Adipocyte (in vitro differentiated cells): ENCODE measurements at regions not wholly inside any gene's neighbourhood (a gene's known extent, or its start where the extent isn't known, plus 50 kb on each side); places are given as distances from the start of the nearest gene placed in this dataset.

Experiments used
- DNase-seq: peaks from one replicate; pipeline ENCODE4 v3.0.0-alpha.2; 2015; ENCODE audit warnings: low read depth
- H3K27me3 ChIP-seq: replicated peaks from 2 replicates; pipeline ENCODE4 v1.7.0; 2013; ENCODE audit warnings: mild to moderate bottlenecking, low read length, moderate library complexity; ENCODE audit not compliant: control insufficient read depth, insufficient read depth
- H3K36me3 ChIP-seq: 2 replicates; pipeline ENCODE4 v1.7.0; 2013; ENCODE audit warnings: low read length, mild to moderate bottlenecking, moderate library complexity; ENCODE audit not compliant: control insufficient read depth, insufficient read depth, severe bottlenecking
- H3K4me1 ChIP-seq: 2 replicates; pipeline ENCODE4 v1.7.0; 2013; ENCODE audit warnings: mild to moderate bottlenecking, low read length, moderate library complexity; ENCODE audit not compliant: control insufficient read depth, insufficient read depth
- H3K4me3 ChIP-seq: 2 replicates; pipeline ENCODE4 v1.7.0; 2013; ENCODE audit warnings: mild to moderate bottlenecking, low read length, moderate library complexity
- H3K9ac ChIP-seq: 2 replicates; pipeline ENCODE4 v1.7.0; 2013; ENCODE audit warnings: mild to moderate bottlenecking, low read length, moderate library complexity
- H3K9me3 ChIP-seq: 2 replicates; pipeline ENCODE4 v1.7.0; 2013; ENCODE audit warnings: mild to moderate bottlenecking, low read length, moderate library complexity; ENCODE audit not compliant: control insufficient read depth

- no peak overlapping the region for H3K9ac ChIP-seq
- H3K4me1 ChIP-seq, result no peaks in the 10 kb centered on the region
- H3K27me3 ChIP-seq, result no peaks in the 10 kb centered on the region
- DNase-seq, result no peak
- no peaks in the 10 kb centered on the region for H3K36me3 ChIP-seq
- H3K9me3 ChIP-seq, result no peaks in the 10 kb centered on the region
- H3K4me3 ChIP-seq, result no peak overlapping the region
These were observed 93.0 kb downstream of the PPP1R3A start for GRCh38 chr7:113825832-113826231.

- no peak for DNase-seq
- H3K9me3 ChIP-seq, result no peaks in the 10 kb centered on the region
These were observed 94.5 kb downstream of the PPP1R3A start for GRCh38 chr7:113824117-113824823.

GRCh38 chr7:113819474-113819873 lies 99.3 kb downstream of the PPP1R3A start:
- no peaks in the 10 kb centered on the region for H3K9me3 ChIP-seq
- H3K27me3 ChIP-seq, result no peaks in the 10 kb centered on the region
- DNase-seq, result no peak
- H3K4me1 ChIP-seq, result no peaks in the 10 kb centered on the region
- H3K9ac ChIP-seq, result no peak overlapping the region
- H3K36me3 ChIP-seq, result no peaks in the 10 kb centered on the region
- no peak overlapping the region for H3K4me3 ChIP-seq

More at GRCh38 chr7:113824117-113824823, 94.5 kb downstream of the PPP1R3A start:
- H3K27me3 ChIP-seq, result no peaks in the 10 kb centered on the region
- H3K4me1 ChIP-seq, result no peaks in the 10 kb centered on the region
- H3K36me3 ChIP-seq, result no peaks in the 10 kb centered on the region
- no peak overlapping the region for H3K9ac ChIP-seq
- no peak overlapping the region for H3K4me3 ChIP-seq

- no peaks in the 10 kb centered on the region for H3K36me3 ChIP-seq
- H3K27me3 ChIP-seq, result no peaks in the 10 kb centered on the region
- H3K9me3 ChIP-seq, result no peaks in the 10 kb centered on the region
- no peaks in the 10 kb centered on the region for H3K4me1 ChIP-seq
- DNase-seq, result no peak
- no peak overlapping the region for H3K9ac ChIP-seq
- H3K4me3 ChIP-seq, result no peak overlapping the region
These were observed 102.2 kb downstream of the PPP1R3A start for GRCh38 chr7:113816639-113817038.

- H3K4me3 ChIP-seq, result no peak overlapping the region
- no peaks in the 10 kb centered on the region for H3K9me3 ChIP-seq
- H3K36me3 ChIP-seq, result no peaks in the 10 kb centered on the region
- DNase-seq, result peak; percentile 50
- no peaks in the 10 kb centered on the region for H3K4me1 ChIP-seq
- no peak overlapping the region for H3K9ac ChIP-seq
- H3K27me3 ChIP-seq, result no peaks in the 10 kb centered on the region
These were observed 105.3 kb downstream of the PPP1R3A start for GRCh38 chr7:113813471-113813870.

GRCh38 chr7:113812591-113813255 lies 106.1 kb downstream of the PPP1R3A start:
- no peaks in the 10 kb centered on the region for H3K9me3 ChIP-seq
- no peaks in the 10 kb centered on the region for H3K4me1 ChIP-seq
- DNase-seq, result peak; percentile 50
- H3K4me3 ChIP-seq, result no peak overlapping the region
- H3K27me3 ChIP-seq, result no peaks in the 10 kb centered on the region
- no peak overlapping the region for H3K9ac ChIP-seq
- no peaks in the 10 kb centered on the region for H3K36me3 ChIP-seq

- no peaks in the 10 kb centered on the region for H3K27me3 ChIP-seq
- DNase-seq, result no peak
- no peak overlapping the region for H3K4me3 ChIP-seq
- H3K4me1 ChIP-seq, result no peaks in the 10 kb centered on the region
- no peak overlapping the region for H3K9ac ChIP-seq
- no peaks in the 10 kb centered on the region for H3K36me3 ChIP-seq
- no peaks in the 10 kb centered on the region for H3K9me3 ChIP-seq
These were observed 108.6 kb downstream of the PPP1R3A start for GRCh38 chr7:113810080-113810744.

GRCh38 chr7:113809581-113809980 lies 109.2 kb downstream of the PPP1R3A start:
- H3K9ac ChIP-seq, result no peak overlapping the region
- H3K4me3 ChIP-seq, result no peak overlapping the region
- no peaks in the 10 kb centered on the region for H3K27me3 ChIP-seq
- DNase-seq, result no peak
- no peaks in the 10 kb centered on the region for H3K36me3 ChIP-seq
- no peaks in the 10 kb centered on the region for H3K9me3 ChIP-seq
- no peaks in the 10 kb centered on the region for H3K4me1 ChIP-seq

- no peak for DNase-seq
- Histone ChIP-seq H3K4me1 (no peaks in the 10 kb centered on the region), H3K9me3 (no peaks in the 10 kb centered on the region), H3K9ac (no peak overlapping the region), H3K4me3 (no peak overlapping the region), H3K27me3 (no peaks in the 10 kb centered on the region), H3K36me3 (no peaks in the 10 kb centered on the region)
These were observed 112.0 kb downstream of the PPP1R3A start for GRCh38 chr7:113806633-113807327.

GRCh38 chr7:113805976-113806375 lies 112.8 kb downstream of the PPP1R3A start:
- DNase-seq, result no peak
- Histone ChIP-seq H3K27me3 (no peaks in the 10 kb centered on the region), H3K4me1 (no peaks in the 10 kb centered on the region)

GRCh38 chr7:113804475-113805095 lies 114.2 kb downstream of the PPP1R3A start:
- Histone ChIP-seq H3K9ac (no peak overlapping the region), H3K4me1 (no peaks in the 10 kb centered on the region), H3K27me3 (no peaks in the 10 kb centered on the region), H3K9me3 (no peaks in the 10 kb centered on the region), H3K36me3 (no peaks in the 10 kb centered on the region), H3K4me3 (no peak overlapping the region)
- DNase-seq, result no peak

More at GRCh38 chr7:113805976-113806375, 112.8 kb downstream of the PPP1R3A start:
- Histone ChIP-seq H3K9me3 (no peaks in the 10 kb centered on the region), H3K4me3 (no peak overlapping the region), H3K36me3 (no peaks in the 10 kb centered on the region), H3K9ac (no peak overlapping the region)
